ENCODE measurements at regions not wholly inside any gene's neighbourhood (a gene's known extent, or its start where the extent isn't known, plus 50 kb on each side); places are given as distances from the start of the nearest gene placed in this dataset.

- TF ChIP-seq CTCF (conservative IDR thresholded peaks at IDR 0.05; ENCODE audit: low read depth in 2 of 2) (no peak), REST (IDR thresholded peaks at IDR 0.05; ENCODE audit: unreplicated experiment) (no peak), POLR2AphosphoS5 (IDR thresholded peaks at IDR 0.05; ENCODE audit: low read depth) (no peak), JUNB (IDR thresholded peaks at IDR 0.05; ENCODE audit: unreplicated experiment) (no peak), EZH2phosphoT487 (IDR thresholded peaks at IDR 0.05; ENCODE audit: unreplicated experiment) (no peak), CREB1 (CRISPR knock-in tag; IDR thresholded peaks at IDR 0.05; ENCODE audit: low read depth) (no peak), ETS1 (IDR thresholded peaks at IDR 0.05) (no peak), EZH2 (IDR thresholded peaks at IDR 0.05; ENCODE audit: low read depth, unreplicated experiment) (no peak), ZNF331 (CRISPR knock-in tag; IDR thresholded peaks at IDR 0.05; ENCODE audit: low read depth) (no peak), ZNF114 (CRISPR knock-in tag; IDR thresholded peaks at IDR 0.05) (no peak), ZNF462 (CRISPR knock-in tag; IDR thresholded peaks at IDR 0.05) (no peak), NANOG (IDR thresholded peaks at IDR 0.05; ENCODE audit: borderline replicate concordance) (no peak), STAT1 (IDR thresholded peaks at IDR 0.05; ENCODE audit: unreplicated experiment) (no peak)
Observed at GRCh38 chr18:45133276-45133675, 452.6 kb downstream of the SETBP1 start.
